GM21529 (cell line): ENCODE measurements at regions not wholly inside any gene's neighbourhood (a gene's known extent, or its start where the extent isn't known, plus 50 kb on each side); places are given as distances from the start of the nearest gene placed in this dataset.

Experiments
- ATAC-seq: cut with Tn5 transposase; IDR thresholded peaks from one replicate; pipeline ENCODE4 v1.9.1; 2021; ENCODE audit not compliant: unreplicated experiment

- ATAC-seq, result no peak
These were observed 133.6 kb downstream of the TMEM26 start for GRCh38 chr10:61319386-61320256.

GRCh38 chr10:61318429-61318828 is 134.8 kb downstream of the TMEM26 start:
- ATAC-seq, result no peak

GRCh38 chr10:61317706-61318105 is 135.5 kb downstream of the TMEM26 start:
- ATAC-seq, result no peak

DNA sequence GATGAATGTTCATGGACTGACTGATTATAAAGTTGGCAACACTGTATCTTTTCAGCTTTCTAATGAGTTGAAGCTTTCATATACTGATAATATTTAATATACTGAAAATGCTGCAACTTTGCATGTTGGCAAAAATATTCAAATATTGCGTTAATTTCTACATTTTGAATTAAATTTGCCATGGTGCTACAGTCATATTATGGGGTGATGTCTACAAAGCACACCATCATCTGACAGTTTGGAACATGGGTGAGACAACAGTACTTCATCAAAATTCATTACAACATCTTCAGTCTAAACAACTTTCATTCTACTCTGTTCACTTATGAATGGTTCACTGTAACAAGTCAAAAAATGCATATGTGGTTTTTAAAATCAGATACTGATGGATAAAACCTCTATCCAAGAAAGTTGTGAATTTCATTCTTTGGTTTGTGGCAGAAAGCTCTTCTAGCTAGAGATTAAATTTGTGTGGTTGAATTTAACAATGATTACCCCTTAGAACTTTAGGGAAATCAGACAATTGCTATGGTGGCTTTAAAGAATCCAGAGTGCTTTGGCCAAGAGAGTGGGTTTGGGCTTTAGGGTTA is 136.4 kb downstream of the TMEM26 start:
- no peak for ATAC-seq

DNA sequence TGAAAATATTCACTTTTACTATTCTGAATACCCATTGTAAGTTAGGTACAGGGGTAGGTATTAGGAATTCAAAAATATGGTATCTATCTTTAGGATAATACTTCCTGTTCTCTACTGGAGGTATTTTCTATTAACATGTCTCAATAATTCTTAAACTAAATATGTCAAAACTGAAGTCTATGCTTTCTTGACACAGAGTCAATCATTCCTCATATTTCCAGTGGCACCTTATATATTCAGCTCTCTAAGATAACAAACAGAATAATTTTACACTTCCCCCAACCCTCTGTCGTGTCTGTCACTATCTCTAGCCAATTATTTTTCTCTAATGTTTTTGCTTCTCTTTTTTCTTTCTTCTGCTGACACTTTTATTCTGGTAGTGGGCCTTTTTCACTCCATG is 138.9 kb downstream of the TMEM26 start:
- ATAC-seq, result no peak

- ATAC-seq, result no peak
These were observed 139.7 kb downstream of the TMEM26 start for GRCh38 chr10:61313460-61313859.

- ATAC-seq, result no peak
These were observed 148.4 kb downstream of the TMEM26 start for GRCh38 chr10:61304746-61305145.

GRCh38 chr10:61302124-61302523 is 151.1 kb downstream of the TMEM26 start:
- no peak for ATAC-seq

- ATAC-seq, result no peak
These were observed 151.6 kb downstream of the TMEM26 start for GRCh38 chr10:61301575-61301974.

GRCh38 chr10:61299841-61300240 is 153.3 kb downstream of the TMEM26 start:
- no peak for ATAC-seq

GRCh38 chr10:61299156-61299555 is 154.0 kb downstream of the TMEM26 start:
- ATAC-seq, result no peak

DNA sequence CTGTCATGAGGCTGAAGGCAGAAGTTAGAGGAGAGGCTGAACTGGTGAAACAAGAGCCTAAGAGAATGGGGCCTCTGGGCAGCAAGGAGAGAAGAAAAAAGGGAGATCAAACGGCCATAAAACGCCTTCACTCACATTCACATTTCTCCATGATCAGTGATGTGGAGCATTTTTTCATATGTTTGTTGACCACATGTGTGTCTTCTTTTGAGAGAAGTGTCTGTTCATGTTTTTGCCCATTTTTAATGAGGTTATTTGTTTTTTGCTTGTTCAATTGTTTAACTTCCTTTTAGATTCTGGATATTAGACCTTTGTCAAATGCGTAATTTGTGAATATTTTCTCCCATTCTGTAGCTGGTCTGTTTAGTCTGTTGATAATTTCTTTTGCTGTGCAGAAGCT is 155.0 kb downstream of the TMEM26 start:
- no peak for ATAC-seq

GRCh38 chr10:61296161-61296560 is 157.0 kb downstream of the TMEM26 start:
- ATAC-seq, result no peak

GRCh38 chr10:61294131-61294530 is 159.1 kb downstream of the TMEM26 start:
- no peak for ATAC-seq

GRCh38 chr10:61289813-61290212 is 163.4 kb downstream of the TMEM26 start:
- no peak for ATAC-seq

DNA sequence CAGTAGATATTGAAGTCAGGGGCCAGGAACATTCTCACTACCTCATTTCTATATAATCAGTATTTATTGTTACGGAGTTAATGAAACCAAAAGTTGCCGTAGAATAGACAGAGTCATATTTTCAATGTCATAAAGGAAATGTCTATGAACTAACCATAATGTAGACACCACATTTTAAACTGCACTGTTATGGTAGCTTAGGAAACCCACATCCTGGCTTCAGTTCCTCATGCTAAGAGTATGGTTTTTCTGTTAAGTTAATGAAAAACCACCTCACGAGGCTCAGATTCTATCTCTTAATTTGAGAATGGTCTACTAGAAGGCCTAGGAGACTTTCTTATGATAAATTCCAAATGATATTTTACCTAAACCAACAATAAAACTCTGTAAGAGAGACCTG is 166.5 kb downstream of the TMEM26 start:
- ATAC-seq, result peak; percentile 100

GRCh38 chr10:61285749-61286148 is 167.4 kb downstream of the TMEM26 start:
- no peak for ATAC-seq

DNA sequence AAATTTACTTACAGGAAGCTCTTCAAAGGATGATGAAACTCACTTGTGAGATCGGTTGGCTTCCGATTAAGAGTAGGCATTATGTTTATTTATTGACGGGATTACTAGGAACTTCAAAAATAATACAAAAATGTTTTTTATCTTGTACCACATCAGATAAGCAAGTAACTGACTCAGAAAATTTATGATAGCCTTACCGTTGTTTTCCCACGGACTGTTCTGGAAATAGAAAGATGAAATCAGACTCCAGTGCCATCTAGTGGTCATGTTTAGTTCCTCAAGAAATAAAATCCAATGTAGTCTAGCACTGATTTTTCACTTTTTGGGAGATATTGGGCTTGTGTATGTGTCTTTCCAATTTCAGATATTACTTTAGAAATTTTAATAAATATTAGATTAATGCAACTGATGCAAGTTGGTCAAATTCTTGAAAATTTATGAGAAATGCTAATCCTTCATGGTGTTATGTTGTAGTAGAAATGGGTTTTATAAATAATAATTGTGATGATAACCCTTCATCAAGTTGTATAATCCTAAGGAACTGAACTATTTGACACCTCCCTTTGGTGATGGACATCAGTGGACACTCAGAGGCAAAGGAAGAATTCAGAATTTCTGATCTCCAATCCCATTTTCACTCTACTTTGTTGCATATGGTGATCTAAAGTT is 168.8 kb downstream of the TMEM26 start:
- no peak for ATAC-seq

DNA sequence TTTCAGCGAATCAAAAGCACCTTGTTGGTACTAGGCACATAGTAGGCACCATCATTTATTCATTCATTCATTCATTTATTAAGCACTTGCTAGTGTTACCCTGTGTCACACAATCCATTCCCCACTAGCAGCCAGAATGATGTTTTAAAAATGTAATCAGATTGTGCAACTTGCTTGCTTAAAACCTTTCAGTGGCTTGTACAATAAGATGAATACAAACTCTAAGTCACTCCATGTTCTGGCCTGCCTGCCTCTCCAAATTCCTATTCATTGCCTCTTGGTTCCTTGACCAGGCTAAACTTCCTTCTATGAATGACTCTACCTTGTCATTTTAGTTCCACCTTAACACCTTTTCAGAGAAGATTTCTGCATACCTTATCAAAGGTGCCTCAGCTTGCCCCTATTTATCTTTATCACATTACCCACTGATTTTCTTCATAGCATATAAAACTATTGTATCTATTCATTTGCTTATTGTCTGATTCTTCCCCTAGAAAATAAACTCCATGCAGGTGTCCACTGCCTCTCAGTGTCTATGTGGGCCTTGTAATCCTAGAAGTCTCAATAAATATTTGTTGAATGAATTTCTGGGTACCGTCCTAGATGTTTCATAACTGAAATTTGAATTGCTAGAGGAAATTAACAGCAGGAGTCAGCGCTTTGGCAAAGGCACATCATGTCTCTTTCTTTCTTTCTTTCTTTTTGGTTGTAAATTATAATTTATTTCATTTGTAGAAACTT is 169.5 kb downstream of the TMEM26 start:
- no peak for ATAC-seq

DNA sequence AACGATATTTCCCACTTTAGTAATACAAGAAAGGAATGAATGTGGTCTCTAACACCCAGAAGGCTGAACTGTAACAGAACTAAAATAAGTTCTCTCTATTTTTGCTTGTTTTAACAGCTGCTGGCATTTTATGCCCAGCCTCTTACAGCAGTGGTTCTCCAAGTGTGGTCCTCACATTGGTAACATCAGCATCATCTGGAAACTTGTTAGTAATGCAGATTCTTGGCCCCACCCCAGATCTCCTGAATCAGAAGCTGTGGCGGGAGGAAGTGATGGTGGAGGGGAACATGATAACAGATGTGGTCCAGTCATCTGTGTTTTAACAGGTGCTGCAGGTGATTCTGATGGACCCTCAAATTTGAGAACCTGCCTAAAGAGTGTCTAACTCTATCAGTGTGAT is 170.1 kb downstream of the TMEM26 start:
- ATAC-seq, result no peak

DNA sequence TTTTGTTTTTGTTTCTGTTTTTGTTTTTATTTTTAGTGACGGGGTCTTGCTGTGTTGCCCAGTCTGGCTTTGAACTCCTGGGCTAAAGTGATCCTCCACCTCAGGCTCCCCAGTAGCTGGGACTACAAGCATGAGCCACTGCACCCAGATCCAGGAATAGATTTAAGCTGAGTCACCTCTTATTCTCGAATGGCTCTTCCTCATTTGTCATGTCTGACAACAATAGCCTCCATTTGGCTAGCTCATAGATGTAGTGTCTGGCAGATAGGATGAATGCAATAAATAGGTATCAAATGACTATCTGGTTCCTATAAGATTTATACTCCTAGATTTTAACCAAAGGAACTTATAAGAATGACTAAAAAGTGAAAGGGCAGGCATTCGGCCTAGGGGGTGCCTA is 172.9 kb downstream of the TMEM26 start:
- ATAC-seq, result no peak
